ENCODE measurements at regions not wholly inside any gene's neighbourhood (a gene's known extent, or its start where the extent isn't known, plus 50 kb on each side); places are given as distances from the start of the nearest gene placed in this dataset.

- TF ChIP-seq CTCF (conservative IDR thresholded peaks at IDR 0.05; ENCODE audit: low read depth in 2 of 2) = no peak
- TF ChIP-seq CREB1 (CRISPR knock-in tag; IDR thresholded peaks at IDR 0.05; ENCODE audit: low read depth) = no peak
- TF ChIP-seq JUNB (IDR thresholded peaks at IDR 0.05; ENCODE audit: unreplicated experiment) = no peak
- TF ChIP-seq POLR2AphosphoS5 (IDR thresholded peaks at IDR 0.05; ENCODE audit: low read depth) = no peak
- TF ChIP-seq STAT1 (IDR thresholded peaks at IDR 0.05; ENCODE audit: unreplicated experiment) = no peak
- TF ChIP-seq EZH2phosphoT487 (IDR thresholded peaks at IDR 0.05; ENCODE audit: unreplicated experiment) = no peak
- no peak for TF ChIP-seq REST (IDR thresholded peaks at IDR 0.05; ENCODE audit: unreplicated experiment)
- TF ChIP-seq EZH2 (IDR thresholded peaks at IDR 0.05; ENCODE audit: low read depth, unreplicated experiment) = no peak
- no peak for TF ChIP-seq ZNF331 (CRISPR knock-in tag; IDR thresholded peaks at IDR 0.05; ENCODE audit: low read depth)
Measured at GRCh38 chr9:1236061-1236460, 185.9 kb downstream of the DMRT2 start.

Measured in GM23338 (cell line).